Tibial nerve (tissue), 3 donors: ENCODE measurements at regions not wholly inside any gene's neighbourhood (a gene's known extent, or its start where the extent isn't known, plus 50 kb on each side); places are given as distances from the start of the nearest gene placed in this dataset.

ENCODE experiments used
- CTCF ChIP-seq, 5 experiments: fragments of 200-600 bp in 3 of 5; fragments of 450-650 bp in 2 of 5; sonication (generic) in 3 of 5; IDR thresholded peaks; one replicate each; pipeline ENCODE4 v1.5.1; 2016 to 2019; ENCODE audit warnings: antibody characterized with exemption in 5 of 5, mild to moderate bottlenecking in 3 of 5, moderate library complexity in 2 of 5
- POLR2A ChIP-seq, 2 donors: fragments of 450-650 bp; IDR thresholded peaks; one replicate each; pipeline ENCODE4 v1.6.1; 2017; ENCODE audit warnings: antibody characterized with exemption in 2 of 2, mild to moderate bottlenecking in 2 of 2, moderate library complexity in 2 of 2

- TF ChIP-seq CTCF (IDR thresholded peaks at IDR 0.05) (no peak), POLR2A (IDR thresholded peaks at IDR 0.05) (no peak)
These were observed 267.2 kb downstream of the SP3 start for GRCh38 chr2:173697929-173698328.
